Loucy (cell line): ENCODE measurements at regions not wholly inside any gene's neighbourhood (a gene's known extent, or its start where the extent isn't known, plus 50 kb on each side); places are given as distances from the start of the nearest gene placed in this dataset.
"Not testable (repeated sequence)": the region's sequence is repeated elsewhere in the genome, so short reads cannot be mapped to it uniquely, and the experiment has no call there.

Source experiments
- H2AFZ ChIP-seq: fragments of 200-600 bp; sonication (generic); 2 replicates; pipeline ENCODE4 v1.6.0; 2016; ENCODE audit warnings: antibody characterized with exemption, mild to moderate bottlenecking, low read length, moderate library complexity
- H3F3A ChIP-seq: fragments of 200-600 bp; 2 replicates; pipeline ENCODE4 v1.6.0; 2016; ENCODE audit warnings: antibody characterized with exemption, low read depth, mild to moderate bottlenecking
- H3K27me3 ChIP-seq: fragments of 200-600 bp; sonication (generic); 2 replicates; pipeline ENCODE4 v1.6.1; 2014; ENCODE audit warnings: low read length, mild to moderate bottlenecking; ENCODE audit not compliant: insufficient read depth, poor library complexity, severe bottlenecking
- H3K36me3 ChIP-seq: fragments of 200-600 bp; sonication (generic); 2 replicates; pipeline ENCODE4 v1.6.1; 2016; ENCODE audit warnings: low read length; ENCODE audit not compliant: insufficient read depth
- H3K4me1 ChIP-seq: fragments of 200-600 bp; sonication (generic); 2 replicates; pipeline ENCODE4 v1.5.1; 2014; ENCODE audit warnings: low read length, mild to moderate bottlenecking; ENCODE audit not compliant: insufficient read depth, poor library complexity, severe bottlenecking
- H3K4me2 ChIP-seq: fragments of 200-600 bp; sonication (generic); 2 replicates; pipeline ENCODE4 v1.6.0; 2014; ENCODE audit warnings: antibody characterized with exemption, low read length, low read depth, mild to moderate bottlenecking; ENCODE audit not compliant: poor library complexity, severe bottlenecking
- H3K4me3 ChIP-seq: fragments of 200-600 bp; sonication (generic); 2 replicates; pipeline ENCODE4 v1.5.1; 2014; ENCODE audit warnings: low read length, mild to moderate bottlenecking, mixed read lengths; ENCODE audit not compliant: poor library complexity, severe bottlenecking
- H3K79me2 ChIP-seq: fragments of 200-600 bp; sonication (generic); 2 replicates; pipeline ENCODE4 v1.6.1; 2014; ENCODE audit warnings: low read length; ENCODE audit not compliant: insufficient read depth
- H3K9ac ChIP-seq: fragments of 200-600 bp; sonication (generic); 2 replicates; pipeline ENCODE4 v1.6.0; 2014; ENCODE audit warnings: mild to moderate bottlenecking, low read depth, low read length, moderate library complexity; ENCODE audit not compliant: poor library complexity, severe bottlenecking
- H3K9me2 ChIP-seq: fragments of 200-600 bp; sonication (generic); replicated peaks from 2 replicates; pipeline ENCODE4 v1.6.1; 2016; ENCODE audit warnings: low read depth, low read length, mixed read lengths
- H3K9me3 ChIP-seq: fragments of 200-600 bp; sonication (generic); 2 replicates; pipeline ENCODE4 v1.6.1; 2014; ENCODE audit warnings: mild to moderate bottlenecking, antibody characterized with exemption, low read length, low read depth; ENCODE audit not compliant: insufficient read depth
- H4K20me1 ChIP-seq: fragments of 200-600 bp; sonication (generic); 2 replicates; pipeline ENCODE4 v1.6.0; 2014; ENCODE audit warnings: antibody characterized with exemption, low read length, mild to moderate bottlenecking; ENCODE audit not compliant: insufficient read depth, poor library complexity, severe bottlenecking
- EZH2phosphoT487 ChIP-seq: fragments of 200-600 bp; IDR thresholded peaks from 2 replicates; pipeline ENCODE4 v1.6.1; 2018; ENCODE audit warnings: antibody characterized with exemption, mild to moderate bottlenecking, moderate library complexity, borderline replicate concordance
- TF ChIP-seq, protein P1 (sequence below): fragments of 200-600 bp; sonication (generic); conservative IDR thresholded peaks from 2 replicates; pipeline ENCODE4 v1.5.1; 2014; ENCODE audit warnings: mild to moderate bottlenecking, antibody characterized with exemption, low read length

DNA sequence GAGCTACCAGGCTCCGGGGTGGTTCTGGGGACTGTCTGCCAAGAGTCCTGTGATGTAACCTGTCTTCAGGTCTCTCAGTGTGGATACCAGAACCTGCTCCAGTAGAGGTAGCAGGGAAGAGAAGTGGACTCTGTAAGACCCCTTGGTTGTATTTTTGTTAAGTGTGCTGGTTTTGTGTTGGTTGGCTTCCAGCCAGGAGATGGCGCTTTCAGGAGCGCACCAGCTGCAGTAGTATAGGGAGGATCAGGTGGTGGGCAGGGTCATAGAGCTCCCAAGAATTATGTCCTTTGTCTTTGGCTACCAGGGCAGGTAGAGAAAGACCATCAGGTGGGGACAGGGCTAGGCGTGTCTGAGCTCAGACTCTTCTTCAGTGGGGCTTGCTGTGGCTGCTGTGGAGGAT lies 1147.2 kb upstream of the ADGRL4 start:
- H3F3A ChIP-seq = no peaks in the 10 kb centered on the region
- no peaks in the 10 kb centered on the region for H3K9me2 ChIP-seq
- no peaks in the 10 kb centered on the region; the same call in 1 of the 2 replicates for H3K9me3 ChIP-seq
- H3K4me1 ChIP-seq = no peaks in the 10 kb centered on the region
- H3K36me3 ChIP-seq = no peaks in the 10 kb centered on the region
- H3K27me3 ChIP-seq = no peaks in the 10 kb centered on the region
- no peak overlapping the region for H3K4me3 ChIP-seq
- H2AFZ ChIP-seq = no peak overlapping the region
- H3K9ac ChIP-seq = no peak overlapping the region
- H3K79me2 ChIP-seq = no peaks in the 10 kb centered on the region
- no peaks in the 10 kb centered on the region for H4K20me1 ChIP-seq
- no peak for TF ChIP-seq EZH2phosphoT487
- TF ChIP-seq, protein P1, sequence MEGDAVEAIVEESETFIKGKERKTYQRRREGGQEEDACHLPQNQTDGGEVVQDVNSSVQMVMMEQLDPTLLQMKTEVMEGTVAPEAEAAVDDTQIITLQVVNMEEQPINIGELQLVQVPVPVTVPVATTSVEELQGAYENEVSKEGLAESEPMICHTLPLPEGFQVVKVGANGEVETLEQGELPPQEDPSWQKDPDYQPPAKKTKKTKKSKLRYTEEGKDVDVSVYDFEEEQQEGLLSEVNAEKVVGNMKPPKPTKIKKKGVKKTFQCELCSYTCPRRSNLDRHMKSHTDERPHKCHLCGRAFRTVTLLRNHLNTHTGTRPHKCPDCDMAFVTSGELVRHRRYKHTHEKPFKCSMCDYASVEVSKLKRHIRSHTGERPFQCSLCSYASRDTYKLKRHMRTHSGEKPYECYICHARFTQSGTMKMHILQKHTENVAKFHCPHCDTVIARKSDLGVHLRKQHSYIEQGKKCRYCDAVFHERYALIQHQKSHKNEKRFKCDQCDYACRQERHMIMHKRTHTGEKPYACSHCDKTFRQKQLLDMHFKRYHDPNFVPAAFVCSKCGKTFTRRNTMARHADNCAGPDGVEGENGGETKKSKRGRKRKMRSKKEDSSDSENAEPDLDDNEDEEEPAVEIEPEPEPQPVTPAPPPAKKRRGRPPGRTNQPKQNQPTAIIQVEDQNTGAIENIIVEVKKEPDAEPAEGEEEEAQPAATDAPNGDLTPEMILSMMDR = no peak
- H3K4me2 ChIP-seq = no peak overlapping the region

DNA sequence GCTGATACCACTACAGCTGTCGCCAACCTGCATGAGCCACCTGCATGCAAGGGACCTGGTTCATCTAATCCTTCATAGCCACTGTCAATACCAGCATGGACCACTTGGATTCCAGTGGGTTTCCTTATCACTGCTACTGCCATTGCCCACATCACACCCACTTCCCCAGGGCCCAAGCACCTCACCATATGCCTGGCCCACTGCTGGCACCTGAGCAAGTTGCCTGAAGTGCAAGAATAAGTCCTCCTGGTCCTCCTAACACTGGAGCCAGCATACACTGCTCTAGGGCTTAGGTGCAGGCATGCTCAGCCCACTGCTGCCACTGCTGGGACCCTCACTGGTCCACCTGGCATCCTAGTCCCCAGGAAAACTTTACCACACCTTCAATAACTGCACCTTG lies 1136.8 kb upstream of the ADGRL4 start:
- H3K4me3 ChIP-seq = no peak overlapping the region
- H3K36me3 ChIP-seq = no peaks in the 10 kb centered on the region
- no peaks in the 10 kb centered on the region for H4K20me1 ChIP-seq
- no peaks in the 10 kb centered on the region for H3K4me1 ChIP-seq
- TF ChIP-seq EZH2phosphoT487 = no peak
- TF ChIP-seq, protein P1 = no peak
- H3K79me2 ChIP-seq = no peaks in the 10 kb centered on the region
- peaks cover 6% of the 10 kb centered on the region; the same call in 1 of the 2 replicates for H3K9me3 ChIP-seq
- H3K27me3 ChIP-seq = no peaks in the 10 kb centered on the region
- no peaks in the 10 kb centered on the region for H3K9me2 ChIP-seq
- no peaks in the 10 kb centered on the region for H3F3A ChIP-seq
- no peak overlapping the region for H3K4me2 ChIP-seq
- no peak overlapping the region for H3K9ac ChIP-seq
- no peak overlapping the region for H2AFZ ChIP-seq

DNA sequence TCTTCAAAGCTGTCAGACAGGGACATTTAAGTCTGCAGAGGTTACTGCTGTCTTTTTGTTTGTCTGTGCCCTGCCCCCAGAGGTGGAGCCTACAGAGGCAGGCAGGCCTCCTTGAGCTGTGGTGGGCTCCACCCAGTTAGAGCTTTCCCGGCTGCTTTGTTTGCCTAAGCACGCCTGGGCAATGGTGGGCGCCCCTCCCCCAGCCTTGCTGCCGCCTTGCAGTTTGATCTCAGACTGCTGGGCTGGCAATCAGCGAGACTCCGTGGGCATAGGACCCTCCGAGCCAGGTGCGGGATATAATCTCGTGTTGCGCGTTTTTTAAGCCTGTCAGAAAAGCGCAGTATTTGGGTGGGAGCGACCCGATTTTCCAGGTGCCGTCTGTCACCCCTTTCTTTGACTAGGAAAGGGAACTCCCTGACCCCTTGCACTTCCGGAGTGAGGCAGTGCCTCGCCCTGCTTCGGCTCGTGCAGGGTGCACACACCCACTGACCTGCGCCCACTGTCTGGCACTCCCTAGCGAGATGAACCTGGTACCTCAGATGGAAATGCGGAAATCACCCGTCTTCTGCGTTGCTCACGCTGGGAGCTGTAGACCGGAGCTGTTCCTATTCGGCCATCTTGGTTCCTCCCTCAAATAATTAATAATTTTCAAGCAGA lies 1131.5 kb upstream of the ADGRL4 start:
- not testable (repeated sequence) for H2AFZ ChIP-seq, H3K79me2 ChIP-seq, H3K9me3 ChIP-seq, H3K4me2 ChIP-seq, H3K9me2 ChIP-seq, H3F3A ChIP-seq, H3K27me3 ChIP-seq, H4K20me1 ChIP-seq, H3K4me1 ChIP-seq, H3K36me3 ChIP-seq, H3K4me3 ChIP-seq, H3K9ac ChIP-seq
